ENCODE measurements at regions not wholly inside any gene's neighbourhood (a gene's known extent, or its start where the extent isn't known, plus 50 kb on each side); places are given as distances from the start of the nearest gene placed in this dataset.

- H2AFZ ChIP-seq (ENCODE audit: low read length): no peak overlapping the region
- H3T11ph ChIP-seq (ENCODE audit: low read length): no peak overlapping the region
- no peaks in the 10 kb centered on the region for H3K23me2 ChIP-seq (ENCODE audit: insufficient read length, low read depth, low read length, poor library complexity, severe bottlenecking)
- no peaks in the 10 kb centered on the region for H4K20me1 ChIP-seq (ENCODE audit: control insufficient read depth, insufficient read depth, insufficient read length)
- H2BK120ac ChIP-seq (ENCODE audit: low read depth, low read length, poor library complexity, severe bottlenecking): no peak overlapping the region
- no peak overlapping the region for H3K27ac ChIP-seq (ENCODE audit: insufficient read length, low read depth, low read length)
- no peak overlapping the region for H3K56ac ChIP-seq (ENCODE audit: insufficient read length, low read depth, low read length)
- no peak overlapping the region for H4K8ac ChIP-seq (replicated peaks; ENCODE audit: insufficient read length, low read depth, low read length)
- no peaks in the 10 kb centered on the region for H3K79me1 ChIP-seq (ENCODE audit: insufficient read depth, low read depth, low read length, poor library complexity, severe bottlenecking)
- no peaks in the 10 kb centered on the region; the same call in 1 of the 2 replicates for H3K4me1 ChIP-seq (ENCODE audit: insufficient read depth, low read length)
- no peaks in the 10 kb centered on the region; a peak in 1 of 7 replicates for H3K36me3 Mint-ChIP-seq (ENCODE audit: insufficient read depth in 1 of 3, low read depth in 3 of 3)
- no peak overlapping the region for H2BK20ac ChIP-seq (ENCODE audit: low read depth, low read length, poor library complexity, severe bottlenecking)
- DNase-seq: no peak
- no peak overlapping the region for H3K27ac Mint-ChIP-seq
- no peak overlapping the region for H3K14ac ChIP-seq (ENCODE audit: insufficient read depth, low read length)
- H3K27me3 ChIP-seq (ENCODE audit: insufficient read depth, low read length): no peaks in the 10 kb centered on the region
- H2BK12ac ChIP-seq (ENCODE audit: insufficient read length, low read depth, low read length): no peak overlapping the region
- WGBS (ENCODE audit: extremely low coverage, insufficient read length, low lambda C conversion rate): no CpG with 5 or more reads among the region's 2 CpGs
- no peaks in the 10 kb centered on the region for H3K9me3 ChIP-seq (ENCODE audit: control insufficient read depth, low read depth, low read length)
- H2AK5ac ChIP-seq (ENCODE audit: insufficient read length, low read length): no peak overlapping the region
- no peak for TF ChIP-seq CTCF (conservative IDR thresholded peaks at IDR 0.05)
- no peak overlapping the region for H4K91ac ChIP-seq (ENCODE audit: insufficient read length, low read depth, low read length)
- H3K9me3 Mint-ChIP-seq: no peaks in the 10 kb centered on the region
- H3K4me3 Mint-ChIP-seq: no peak overlapping the region
- no peak overlapping the region for H4K5ac ChIP-seq (ENCODE audit: insufficient read length, low read depth, low read length)
- H3K4me2 ChIP-seq (ENCODE audit: insufficient read depth, insufficient read length, low read length): no peak overlapping the region
- no peak overlapping the region for H2BK5ac ChIP-seq (ENCODE audit: insufficient read length, low read length)
- no peak overlapping the region for H2BK15ac ChIP-seq (ENCODE audit: low read depth, low read length)
- H3K4ac ChIP-seq (ENCODE audit: low read depth, low read length): no peak overlapping the region
- no peaks in the 10 kb centered on the region for H3K27me3 Mint-ChIP-seq (ENCODE audit: low read depth)
- H3K9ac ChIP-seq (ENCODE audit: extremely low read depth, insufficient read length, low read length): no peak overlapping the region
- peaks cover 9 to 11% of the 10 kb centered on the region in 2 experiments for H3K4me1 Mint-ChIP-seq
- no peak overlapping the region for H3K23ac ChIP-seq (ENCODE audit: insufficient read length, low read depth, low read length)
- H3K79me2 ChIP-seq (ENCODE audit: insufficient read depth, low read length): no peaks in the 10 kb centered on the region
- H3K18ac ChIP-seq (ENCODE audit: insufficient read length, low read depth, low read length): no peak overlapping the region
Observed at GRCh38 chr20:11992426-11992825, 74.7 kb downstream of the BTBD3 start.
